Upper lobe of left lung (tissue), 6 donors: ENCODE measurements at regions not wholly inside any gene's neighbourhood (a gene's known extent, or its start where the extent isn't known, plus 50 kb on each side); places are given as distances from the start of the nearest gene placed in this dataset.

Source experiments
- ATAC-seq, 2 donors: fragments of 200-7000 bp; cut with Tn5 transposase; one replicate each; pipeline ENCODE4 v1.9.1; 2022; ENCODE audit warnings: mild to moderate bottlenecking in 2 of 2, moderate library complexity in 2 of 2; ENCODE audit not compliant: low FRiP score in 2 of 2
- DNase-seq, 2 donors: peaks; one replicate each; pipeline ENCODE4 v3.0.0-alpha.2; 2019 to 2020
- H3K27ac ChIP-seq, 4 donors: fragments of 200-600 bp; sonication (generic); one replicate each; pipeline ENCODE4 v1.5.1; 2016 to 2019
- H3K27me3 ChIP-seq, 4 donors: fragments of 200-600 bp; sonication (generic); one replicate each; pipeline ENCODE4 v1.5.1; 2017 to 2019
- H3K36me3 ChIP-seq, 4 donors: fragments of 200-600 bp; sonication (generic); one replicate each; pipeline ENCODE4 v1.5.1; 2016 to 2019
- H3K4me1 ChIP-seq, 4 donors: fragments of 200-600 bp; sonication (generic); one replicate each; pipeline ENCODE4 v1.5.1; 2018 to 2019
- H3K4me3 ChIP-seq, 4 donors: fragments of 200-600 bp; sonication (generic); one replicate each; pipeline ENCODE4 v1.5.1; 2017 to 2019; ENCODE audit warnings: mild to moderate bottlenecking in 2 of 4, moderate library complexity in 1 of 4
- H3K9me3 ChIP-seq, 4 donors: fragments of 200-600 bp; sonication (generic); one replicate each; pipeline ENCODE4 v1.5.1; 2018 to 2019
- EP300 ChIP-seq, 4 donors: sonication (generic); formaldehyde crosslinking; IDR thresholded peaks; one replicate each; pipeline ENCODE4 v1.5.1; 2017; ENCODE audit warnings: antibody characterized with exemption in 4 of 4, control low read depth in 2 of 4
- POLR2A ChIP-seq, 4 donors: fragments of 450-650 bp; IDR thresholded peaks; one replicate each; pipeline ENCODE4 v1.5.1; 2016 to 2017; ENCODE audit warnings: antibody characterized with exemption in 4 of 4, mild to moderate bottlenecking in 2 of 4
- POLR2AphosphoS5 ChIP-seq, 2 donors: sonication (generic); formaldehyde crosslinking; IDR thresholded peaks; one replicate each; pipeline ENCODE4 v1.5.1; 2017; ENCODE audit warnings: antibody characterized with exemption in 2 of 2
- WGBS, 2 donors: methylation state at CpG; one replicate each; pipeline ENCODE4 v1.1.5; 2017 to 2018; 5-methylcytosine and 5-hydroxymethylcytosine counted together
- TF ChIP-seq, protein P1 (sequence below), 6 experiments: fragments of 450-650 bp in 4 of 6; fragments of 200-600 bp in 2 of 6; sonication (generic) in 2 of 6; IDR thresholded peaks; one replicate each; pipeline ENCODE4 v1.5.1; 2016 to 2019; ENCODE audit warnings: antibody characterized with exemption in 6 of 6
- donor health status: DM: no; HTN: no; CAD: no; lungs with moderate emphysema.
- donor health status: DM: no; HTN: yes; CAD: no; lungs with severe emphysema.

DNA sequence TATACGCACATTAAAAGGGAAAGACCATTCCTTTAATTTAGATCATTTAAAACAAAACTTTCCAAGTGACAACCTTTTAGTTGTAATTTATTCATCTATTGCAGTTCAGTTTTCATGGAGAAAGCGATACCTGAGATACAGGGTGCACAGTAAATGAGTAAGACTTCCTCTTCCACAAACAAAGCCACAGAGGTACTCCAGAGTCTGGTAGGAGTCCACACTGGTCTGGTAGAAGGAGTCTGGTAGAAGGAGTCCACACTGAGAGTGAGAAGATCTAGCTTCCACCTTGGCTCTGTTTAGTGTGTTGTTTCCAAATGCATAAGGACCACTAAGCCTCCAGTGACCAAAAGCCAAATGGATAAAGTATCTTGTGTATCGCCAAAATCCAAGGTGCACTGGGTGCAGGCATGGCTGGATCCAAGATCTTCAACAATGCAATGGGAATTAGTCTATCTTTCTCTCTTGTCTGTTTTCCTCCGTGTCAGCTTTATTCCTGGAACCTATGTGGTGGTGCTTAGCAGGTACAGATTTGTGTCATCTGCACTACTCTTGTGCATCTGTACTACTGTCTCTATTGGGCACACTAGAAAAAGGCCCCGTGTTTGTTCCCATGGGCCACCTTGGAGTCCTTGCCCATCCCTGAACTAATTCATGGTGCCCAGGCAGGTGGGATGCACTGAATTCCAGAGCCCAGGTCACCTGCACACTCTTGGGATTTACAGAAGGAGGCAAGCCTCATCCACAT lies 331.1 kb downstream of the BCL11B start:
- Histone ChIP-seq H3K27ac (no peak overlapping the region), H3K27me3 (no peaks in the 10 kb centered on the region), H3K4me3 (no peak overlapping the region), H3K36me3 (no peaks in the 10 kb centered on the region), H3K4me1 (peaks cover 0 to 4% (median 2%) of the 10 kb centered on the region in 4 donors), H3K9me3 (no peaks in the 10 kb centered on the region)
- ATAC-seq (no peak), DNase-seq (no peak)
- 88 to 96% methylated on average over 5 of the region's 5 CpGs for WGBS, 2 donors
- TF ChIP-seq POLR2A (IDR thresholded peaks at IDR 0.05), result no peak
- TF ChIP-seq EP300 (IDR thresholded peaks at IDR 0.05), result no peak
- TF ChIP-seq POLR2AphosphoS5 (IDR thresholded peaks at IDR 0.05), result no peak
- TF ChIP-seq, protein P1, sequence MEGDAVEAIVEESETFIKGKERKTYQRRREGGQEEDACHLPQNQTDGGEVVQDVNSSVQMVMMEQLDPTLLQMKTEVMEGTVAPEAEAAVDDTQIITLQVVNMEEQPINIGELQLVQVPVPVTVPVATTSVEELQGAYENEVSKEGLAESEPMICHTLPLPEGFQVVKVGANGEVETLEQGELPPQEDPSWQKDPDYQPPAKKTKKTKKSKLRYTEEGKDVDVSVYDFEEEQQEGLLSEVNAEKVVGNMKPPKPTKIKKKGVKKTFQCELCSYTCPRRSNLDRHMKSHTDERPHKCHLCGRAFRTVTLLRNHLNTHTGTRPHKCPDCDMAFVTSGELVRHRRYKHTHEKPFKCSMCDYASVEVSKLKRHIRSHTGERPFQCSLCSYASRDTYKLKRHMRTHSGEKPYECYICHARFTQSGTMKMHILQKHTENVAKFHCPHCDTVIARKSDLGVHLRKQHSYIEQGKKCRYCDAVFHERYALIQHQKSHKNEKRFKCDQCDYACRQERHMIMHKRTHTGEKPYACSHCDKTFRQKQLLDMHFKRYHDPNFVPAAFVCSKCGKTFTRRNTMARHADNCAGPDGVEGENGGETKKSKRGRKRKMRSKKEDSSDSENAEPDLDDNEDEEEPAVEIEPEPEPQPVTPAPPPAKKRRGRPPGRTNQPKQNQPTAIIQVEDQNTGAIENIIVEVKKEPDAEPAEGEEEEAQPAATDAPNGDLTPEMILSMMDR (IDR thresholded peaks at IDR 0.05), result no peak

DNA sequence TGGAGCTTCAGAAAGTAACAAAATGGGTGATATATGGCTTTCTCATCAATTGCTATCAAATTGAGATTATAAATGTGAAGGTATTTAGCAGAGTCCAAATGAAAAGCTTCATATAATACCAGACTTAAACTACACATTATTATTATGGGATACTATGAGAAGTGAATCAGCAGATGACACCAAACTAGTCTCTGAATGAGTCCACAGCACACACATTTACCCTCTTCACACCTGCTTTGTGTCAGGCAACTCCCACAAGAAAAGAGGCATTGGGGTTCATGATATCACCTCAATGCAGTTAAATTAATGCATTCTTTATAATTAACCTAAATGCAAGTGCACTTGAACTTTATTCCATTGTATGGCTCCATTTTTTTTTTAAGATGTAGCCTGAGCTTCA lies 330.5 kb downstream of the BCL11B start:
- TF ChIP-seq POLR2AphosphoS5 (IDR thresholded peaks at IDR 0.05) (no peak), EP300 (IDR thresholded peaks at IDR 0.05) (no peak)
- TF ChIP-seq, protein P1 (IDR thresholded peaks at IDR 0.05), result no peak
- DNase-seq (no peak), ATAC-seq (no peak)
- Histone ChIP-seq H3K36me3 (no peaks in the 10 kb centered on the region), H3K27me3 (no peaks in the 10 kb centered on the region), H3K4me1 (peaks cover 2 to 10% (median 8%) of the 10 kb centered on the region in 4 donors), H3K4me3 (no peak overlapping the region), H3K9me3 (no peaks in the 10 kb centered on the region), H3K27ac (no peak overlapping the region)

DNA sequence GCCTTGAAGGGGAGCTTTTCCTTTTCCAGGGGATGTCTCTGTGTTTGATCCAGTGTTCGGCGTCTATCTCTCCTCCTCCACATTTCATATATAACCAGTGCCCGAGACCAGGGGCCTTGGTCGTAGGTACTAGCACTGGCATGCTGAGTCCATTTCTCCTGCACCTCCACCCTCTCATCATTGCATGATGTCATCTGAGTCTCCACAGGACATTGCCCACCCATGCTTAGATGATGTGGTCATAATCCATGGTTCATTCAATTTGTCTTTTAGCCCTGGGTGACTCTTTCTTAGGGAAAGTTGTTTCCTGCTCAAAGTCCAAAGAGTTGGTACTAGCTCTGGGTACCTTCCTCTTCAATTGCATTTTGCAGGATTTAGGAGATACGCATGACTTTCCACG lies 328.1 kb downstream of the BCL11B start:
- Histone ChIP-seq H3K36me3 (no peaks in the 10 kb centered on the region), H3K4me3 (no peak overlapping the region), H3K27ac (no peak overlapping the region), H3K9me3 (no peaks in the 10 kb centered on the region), H3K4me1 (peaks cover 2 to 17% (median 12%) of the 10 kb centered on the region in 4 donors), H3K27me3 (no peaks in the 10 kb centered on the region)
- DNase-seq (no peak), ATAC-seq (no peak)
- TF ChIP-seq POLR2AphosphoS5 (IDR thresholded peaks at IDR 0.05) (no peak), EP300 (IDR thresholded peaks at IDR 0.05) (no peak), POLR2A (IDR thresholded peaks at IDR 0.05) (no peak)
- TF ChIP-seq, protein P1 (IDR thresholded peaks at IDR 0.05), result no peak
- whole genome bisulfite sequencing, 2 donors, result 92 to 94% methylated on average over 6 of the region's 6 CpGs

DNA sequence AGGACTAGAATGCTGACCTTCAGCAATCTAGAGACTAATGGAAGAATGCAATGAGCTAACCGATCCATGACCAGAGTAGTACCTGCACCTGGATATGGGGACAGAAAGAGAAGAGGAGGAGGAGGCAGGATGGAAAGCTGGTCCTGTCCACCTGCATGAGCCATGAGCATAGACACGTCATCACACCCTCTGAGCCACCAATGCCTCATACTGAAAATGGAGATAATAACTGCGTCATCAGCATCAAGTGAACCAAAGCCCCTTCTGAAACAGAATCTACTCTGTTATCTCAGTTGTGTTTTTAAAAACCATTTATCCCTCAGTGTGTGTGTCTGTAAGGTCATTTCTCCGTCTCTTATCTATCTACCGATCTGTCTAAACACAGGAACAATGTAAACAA lies 327.0 kb downstream of the BCL11B start:
- DNase-seq, result no peak
- H3K9me3 ChIP-seq, result no peaks in the 10 kb centered on the region
- TF ChIP-seq, protein P1 (IDR thresholded peaks at IDR 0.05), result no peak
- no peaks in the 10 kb centered on the region for H3K27me3 ChIP-seq
- no peak overlapping the region for H3K27ac ChIP-seq
- H3K36me3 ChIP-seq, result no peaks in the 10 kb centered on the region
- no peak overlapping the region for H3K4me3 ChIP-seq
- peaks cover 2 to 17% (median 12%) of the 10 kb centered on the region in 4 donors for H3K4me1 ChIP-seq
- WGBS, 2 donors, result 72 to 74% methylated on average over 5 of the region's 5 CpGs
- ATAC-seq, result no peak
